ENCODE measurements at regions not wholly inside any gene's neighbourhood (a gene's known extent, or its start where the extent isn't known, plus 50 kb on each side); places are given as distances from the start of the nearest gene placed in this dataset.

GRCh38 chr5:98564836-98565235 is 208.6 kb upstream of the RGMB start:
- no peak for TF ChIP-seq EZH2 (IDR thresholded peaks at IDR 0.05; ENCODE audit: borderline replicate concordance, insufficient read depth, low read length, poor library complexity, severe bottlenecking)
- TF ChIP-seq, protein P1, sequence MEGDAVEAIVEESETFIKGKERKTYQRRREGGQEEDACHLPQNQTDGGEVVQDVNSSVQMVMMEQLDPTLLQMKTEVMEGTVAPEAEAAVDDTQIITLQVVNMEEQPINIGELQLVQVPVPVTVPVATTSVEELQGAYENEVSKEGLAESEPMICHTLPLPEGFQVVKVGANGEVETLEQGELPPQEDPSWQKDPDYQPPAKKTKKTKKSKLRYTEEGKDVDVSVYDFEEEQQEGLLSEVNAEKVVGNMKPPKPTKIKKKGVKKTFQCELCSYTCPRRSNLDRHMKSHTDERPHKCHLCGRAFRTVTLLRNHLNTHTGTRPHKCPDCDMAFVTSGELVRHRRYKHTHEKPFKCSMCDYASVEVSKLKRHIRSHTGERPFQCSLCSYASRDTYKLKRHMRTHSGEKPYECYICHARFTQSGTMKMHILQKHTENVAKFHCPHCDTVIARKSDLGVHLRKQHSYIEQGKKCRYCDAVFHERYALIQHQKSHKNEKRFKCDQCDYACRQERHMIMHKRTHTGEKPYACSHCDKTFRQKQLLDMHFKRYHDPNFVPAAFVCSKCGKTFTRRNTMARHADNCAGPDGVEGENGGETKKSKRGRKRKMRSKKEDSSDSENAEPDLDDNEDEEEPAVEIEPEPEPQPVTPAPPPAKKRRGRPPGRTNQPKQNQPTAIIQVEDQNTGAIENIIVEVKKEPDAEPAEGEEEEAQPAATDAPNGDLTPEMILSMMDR (IDR thresholded peaks at IDR 0.05; ENCODE audit: poor library complexity, severe bottlenecking): no peak
- TF ChIP-seq TAF1 (IDR thresholded peaks at IDR 0.05; ENCODE audit: low read depth): no peak
- no peak for TF ChIP-seq MXI1 (conservative IDR thresholded peaks at IDR 0.05; ENCODE audit: poor library complexity, severe bottlenecking)
- TF ChIP-seq REST (IDR thresholded peaks at IDR 0.05; ENCODE audit: borderline replicate concordance): no peak
- TF ChIP-seq POLR2AphosphoS5 (IDR thresholded peaks at IDR 0.05): no peak
